ENCODE measurements at regions not wholly inside any gene's neighbourhood (a gene's known extent, or its start where the extent isn't known, plus 50 kb on each side); places are given as distances from the start of the nearest gene placed in this dataset.

- TF ChIP-seq EP300 (IDR thresholded peaks at IDR 0.05; ENCODE audit: low read depth), result no peak
- TF ChIP-seq, protein P1, sequence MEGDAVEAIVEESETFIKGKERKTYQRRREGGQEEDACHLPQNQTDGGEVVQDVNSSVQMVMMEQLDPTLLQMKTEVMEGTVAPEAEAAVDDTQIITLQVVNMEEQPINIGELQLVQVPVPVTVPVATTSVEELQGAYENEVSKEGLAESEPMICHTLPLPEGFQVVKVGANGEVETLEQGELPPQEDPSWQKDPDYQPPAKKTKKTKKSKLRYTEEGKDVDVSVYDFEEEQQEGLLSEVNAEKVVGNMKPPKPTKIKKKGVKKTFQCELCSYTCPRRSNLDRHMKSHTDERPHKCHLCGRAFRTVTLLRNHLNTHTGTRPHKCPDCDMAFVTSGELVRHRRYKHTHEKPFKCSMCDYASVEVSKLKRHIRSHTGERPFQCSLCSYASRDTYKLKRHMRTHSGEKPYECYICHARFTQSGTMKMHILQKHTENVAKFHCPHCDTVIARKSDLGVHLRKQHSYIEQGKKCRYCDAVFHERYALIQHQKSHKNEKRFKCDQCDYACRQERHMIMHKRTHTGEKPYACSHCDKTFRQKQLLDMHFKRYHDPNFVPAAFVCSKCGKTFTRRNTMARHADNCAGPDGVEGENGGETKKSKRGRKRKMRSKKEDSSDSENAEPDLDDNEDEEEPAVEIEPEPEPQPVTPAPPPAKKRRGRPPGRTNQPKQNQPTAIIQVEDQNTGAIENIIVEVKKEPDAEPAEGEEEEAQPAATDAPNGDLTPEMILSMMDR (IDR thresholded peaks at IDR 0.05), result no peak
- no peak for TF ChIP-seq POLR2A (IDR thresholded peaks at IDR 0.05)
- TF ChIP-seq POLR2AphosphoS5 (IDR thresholded peaks at IDR 0.05), result no peak
Observed at GRCh38 chr12:114967151-114967550, 283.2 kb upstream of the TBX3 start.
